ENCODE measurements at regions not wholly inside any gene's neighbourhood (a gene's known extent, or its start where the extent isn't known, plus 50 kb on each side); places are given as distances from the start of the nearest gene placed in this dataset.

GRCh38 chr1:118484893-118485292 lies 299.9 kb upstream of the SPAG17 start:
- FAIRE-seq (no peak), DNase-seq (ENCODE audit: low read depth) (no peak)
- Histone ChIP-seq H2AFZ (ENCODE audit: low read depth, low read length) (no peak overlapping the region), H3K4me3 (ENCODE audit: insufficient read depth, low read depth, low read length) (no peak overlapping the region), H3K79me2 (ENCODE audit: insufficient read depth, low read length) (no peaks in the 10 kb centered on the region), H3K27ac (ENCODE audit: low read depth, low read length) (no peak overlapping the region), H3K4me1 (ENCODE audit: insufficient read depth, low read length) (no peaks in the 10 kb centered on the region), H3K4me2 (ENCODE audit: low read length) (no peak overlapping the region), H3K9ac (ENCODE audit: low read length) (no peak overlapping the region), H4K20me1 (ENCODE audit: insufficient read depth, low read length) (no peaks in the 10 kb centered on the region), H3K36me3 (ENCODE audit: insufficient read depth, low read length) (no peaks in the 10 kb centered on the region), H3K27me3 (ENCODE audit: insufficient read depth, low read length) (no peaks in the 10 kb centered on the region), H3K9me3 (ENCODE audit: insufficient read depth, low read depth, low read length) (no peaks in the 10 kb centered on the region)
- no peak overlapping the region for H3K4me3 Mint-ChIP-seq (ENCODE audit: unreplicated experiment)
- H3K27ac Mint-ChIP-seq (ENCODE audit: unreplicated experiment) = no peak overlapping the region
- no peaks in the 10 kb centered on the region for H3K9me3 Mint-ChIP-seq (ENCODE audit: unreplicated experiment)
- TF ChIP-seq EZH2 (IDR thresholded peaks at IDR 0.05; ENCODE audit: insufficient read depth, low read length) = no peak
- no peak for TF ChIP-seq CTCF (IDR thresholded peaks at IDR 0.05; ENCODE audit: insufficient read depth, low read depth, low read length)
- peaks cover 2% of the 10 kb centered on the region for H3K4me1 Mint-ChIP-seq (ENCODE audit: low read depth, unreplicated experiment)
- no peaks in the 10 kb centered on the region for H3K36me3 Mint-ChIP-seq (ENCODE audit: low read depth, unreplicated experiment)
- no peaks in the 10 kb centered on the region for H3K27me3 Mint-ChIP-seq (ENCODE audit: low read depth, unreplicated experiment)

GRCh38 chr1:118483245-118484006 lies 298.4 kb upstream of the SPAG17 start:
- FAIRE-seq = no peak
- TF ChIP-seq EZH2 (IDR thresholded peaks at IDR 0.05; ENCODE audit: insufficient read depth, low read length) = no peak
- no peak for TF ChIP-seq CTCF (IDR thresholded peaks at IDR 0.05; ENCODE audit: insufficient read depth, low read depth, low read length)
- Histone ChIP-seq H2AFZ (ENCODE audit: low read depth, low read length) (no peak overlapping the region), H3K4me3 (ENCODE audit: insufficient read depth, low read depth, low read length) (no peak overlapping the region), H3K9ac (ENCODE audit: low read length) (no peak overlapping the region), H3K4me2 (ENCODE audit: low read length) (no peak overlapping the region), H4K20me1 (ENCODE audit: insufficient read depth, low read length) (no peaks in the 10 kb centered on the region), H3K4me1 (ENCODE audit: insufficient read depth, low read length) (no peaks in the 10 kb centered on the region), H3K27me3 (ENCODE audit: insufficient read depth, low read length) (no peaks in the 10 kb centered on the region), H3K36me3 (ENCODE audit: insufficient read depth, low read length) (no peaks in the 10 kb centered on the region), H3K9me3 (ENCODE audit: insufficient read depth, low read depth, low read length) (no peaks in the 10 kb centered on the region), H3K79me2 (ENCODE audit: insufficient read depth, low read length) (no peaks in the 10 kb centered on the region), H3K27ac (ENCODE audit: low read depth, low read length) (no peak overlapping the region)
- Mint-ChIP-seq H3K36me3 (ENCODE audit: low read depth, unreplicated experiment) (no peaks in the 10 kb centered on the region), H3K27ac (ENCODE audit: unreplicated experiment) (no peak overlapping the region), H3K4me1 (ENCODE audit: low read depth, unreplicated experiment) (peaks cover 2% of the 10 kb centered on the region), H3K27me3 (ENCODE audit: low read depth, unreplicated experiment) (no peaks in the 10 kb centered on the region), H3K4me3 (ENCODE audit: unreplicated experiment) (no peak overlapping the region), H3K9me3 (ENCODE audit: unreplicated experiment) (no peaks in the 10 kb centered on the region)
- no peak for DNase-seq (ENCODE audit: low read depth)

DNA sequence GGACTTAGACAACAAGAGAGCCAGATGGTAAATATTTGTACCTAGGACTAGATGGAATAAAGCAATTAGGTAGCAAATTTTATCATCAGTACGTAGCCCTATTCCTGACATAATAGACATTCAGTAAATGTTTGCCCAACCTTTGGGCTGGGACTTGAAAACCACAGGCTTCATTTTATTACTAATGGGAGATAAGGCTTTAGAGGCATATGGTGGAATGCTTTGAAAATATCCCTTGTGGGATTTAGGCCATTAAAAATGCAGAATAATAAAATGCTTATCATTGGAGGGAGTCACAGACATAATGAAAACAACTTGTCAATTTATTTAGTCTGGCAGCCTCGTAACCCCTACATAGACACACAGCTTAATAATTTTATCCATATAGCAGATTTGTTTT lies 296.1 kb upstream of the SPAG17 start:
- TF ChIP-seq CTCF (IDR thresholded peaks at IDR 0.05; ENCODE audit: insufficient read depth, low read depth, low read length) (no peak), EZH2 (IDR thresholded peaks at IDR 0.05; ENCODE audit: insufficient read depth, low read length) (no peak)
- H3K27me3 ChIP-seq (ENCODE audit: insufficient read depth, low read length) = no peaks in the 10 kb centered on the region
- Mint-ChIP-seq H3K4me1 (ENCODE audit: low read depth, unreplicated experiment) (peaks cover 2% of the 10 kb centered on the region), H3K27ac (ENCODE audit: unreplicated experiment) (no peak overlapping the region), H3K27me3 (ENCODE audit: low read depth, unreplicated experiment) (peaks cover 2% of the 10 kb centered on the region), H3K4me3 (ENCODE audit: unreplicated experiment) (no peak overlapping the region), H3K36me3 (ENCODE audit: low read depth, unreplicated experiment) (no peaks in the 10 kb centered on the region), H3K9me3 (ENCODE audit: unreplicated experiment) (no peaks in the 10 kb centered on the region)
- H3K27ac ChIP-seq (ENCODE audit: low read depth, low read length) = no peak overlapping the region
- no peak overlapping the region for H3K4me3 ChIP-seq (ENCODE audit: insufficient read depth, low read depth, low read length)
- H4K20me1 ChIP-seq (ENCODE audit: insufficient read depth, low read length) = no peaks in the 10 kb centered on the region
- FAIRE-seq (no peak), DNase-seq (ENCODE audit: low read depth) (no peak)
- H3K4me1 ChIP-seq (ENCODE audit: insufficient read depth, low read length) = no peaks in the 10 kb centered on the region
- H3K9me3 ChIP-seq (ENCODE audit: insufficient read depth, low read depth, low read length) = no peaks in the 10 kb centered on the region
- H2AFZ ChIP-seq (ENCODE audit: low read depth, low read length) = no peak overlapping the region
- no peak overlapping the region for H3K9ac ChIP-seq (ENCODE audit: low read length)
- no peak overlapping the region for H3K4me2 ChIP-seq (ENCODE audit: low read length)
- no peaks in the 10 kb centered on the region for H3K79me2 ChIP-seq (ENCODE audit: insufficient read depth, low read length)
- no peaks in the 10 kb centered on the region for H3K36me3 ChIP-seq (ENCODE audit: insufficient read depth, low read length)

Measured in astrocyte (in vitro differentiated cells and primary cell).